ENCODE measurements at regions not wholly inside any gene's neighbourhood (a gene's known extent, or its start where the extent isn't known, plus 50 kb on each side); places are given as distances from the start of the nearest gene placed in this dataset.

DNA sequence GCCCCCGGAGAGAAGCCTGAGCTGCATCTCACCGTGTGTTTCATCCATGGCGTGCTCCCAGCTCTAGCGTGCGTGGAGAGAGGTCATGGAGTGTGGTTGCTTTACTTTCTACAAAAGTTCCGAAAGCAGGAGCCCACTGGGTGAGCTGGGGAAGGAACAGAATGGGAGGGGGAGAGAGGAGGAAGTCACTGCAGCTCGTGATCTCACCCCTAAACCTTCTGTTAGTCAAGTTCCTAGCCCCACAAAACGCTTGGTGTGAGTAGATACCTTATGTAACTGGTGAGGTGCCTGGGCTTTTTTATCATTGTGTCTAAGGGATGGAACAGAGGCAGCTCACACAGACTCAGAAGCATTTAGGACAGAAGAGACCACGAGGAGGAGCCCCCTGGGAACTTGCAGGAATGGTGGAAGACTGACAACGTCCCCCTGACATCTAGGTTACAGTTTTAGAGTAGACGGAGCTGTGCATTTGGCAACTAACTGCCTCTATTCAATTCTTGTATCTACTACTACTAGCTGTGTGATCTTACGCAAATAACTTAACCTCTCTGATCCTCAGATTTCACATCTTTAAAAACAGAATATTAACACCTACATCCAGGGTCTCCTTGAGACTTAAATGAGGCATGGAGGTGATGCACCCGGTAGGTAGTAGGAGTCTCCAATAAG lies 123.3 kb downstream of the ARL4C start:
- TF ChIP-seq, protein P1, sequence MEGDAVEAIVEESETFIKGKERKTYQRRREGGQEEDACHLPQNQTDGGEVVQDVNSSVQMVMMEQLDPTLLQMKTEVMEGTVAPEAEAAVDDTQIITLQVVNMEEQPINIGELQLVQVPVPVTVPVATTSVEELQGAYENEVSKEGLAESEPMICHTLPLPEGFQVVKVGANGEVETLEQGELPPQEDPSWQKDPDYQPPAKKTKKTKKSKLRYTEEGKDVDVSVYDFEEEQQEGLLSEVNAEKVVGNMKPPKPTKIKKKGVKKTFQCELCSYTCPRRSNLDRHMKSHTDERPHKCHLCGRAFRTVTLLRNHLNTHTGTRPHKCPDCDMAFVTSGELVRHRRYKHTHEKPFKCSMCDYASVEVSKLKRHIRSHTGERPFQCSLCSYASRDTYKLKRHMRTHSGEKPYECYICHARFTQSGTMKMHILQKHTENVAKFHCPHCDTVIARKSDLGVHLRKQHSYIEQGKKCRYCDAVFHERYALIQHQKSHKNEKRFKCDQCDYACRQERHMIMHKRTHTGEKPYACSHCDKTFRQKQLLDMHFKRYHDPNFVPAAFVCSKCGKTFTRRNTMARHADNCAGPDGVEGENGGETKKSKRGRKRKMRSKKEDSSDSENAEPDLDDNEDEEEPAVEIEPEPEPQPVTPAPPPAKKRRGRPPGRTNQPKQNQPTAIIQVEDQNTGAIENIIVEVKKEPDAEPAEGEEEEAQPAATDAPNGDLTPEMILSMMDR (IDR thresholded peaks at IDR 0.05; ENCODE audit: low read length): no peak
- TF ChIP-seq EZH2 (optimal IDR thresholded peaks at IDR 0.05; ENCODE audit: low read depth, low read length): no peak
